NCI-H510A (cell line): ENCODE measurements at regions not wholly inside any gene's neighbourhood (a gene's known extent, or its start where the extent isn't known, plus 50 kb on each side); places are given as distances from the start of the nearest gene placed in this dataset.
A peak's percentile ranks its signal among the peaks of the same experiment; 100 is the strongest.

Experiments used
- DNase-seq: peaks from one replicate; lab custom pipeline; 2025; lab: John Stamatoyannopoulos, UW

- no peak for DNase-seq
These were observed 455.6 kb upstream of the TMPO start for GRCh38 chr12:98059659-98060343.

- no peak for DNase-seq
These were observed 455.0 kb upstream of the TMPO start for GRCh38 chr12:98060411-98060810.

- DNase-seq = no peak
These were observed 452.7 kb upstream of the TMPO start for GRCh38 chr12:98062464-98063245.

- DNase-seq = no peak
These were observed 450.9 kb upstream of the TMPO start for GRCh38 chr12:98064501-98064900.

GRCh38 chr12:98067795-98068194 is 447.6 kb upstream of the TMPO start:
- no peak for DNase-seq

- DNase-seq = no peak
These were observed 441.8 kb upstream of the TMPO start for GRCh38 chr12:98073610-98074009.

GRCh38 chr12:98074286-98074685 is 441.1 kb upstream of the TMPO start:
- DNase-seq = no peak

- DNase-seq = no peak
These were observed 431.0 kb upstream of the TMPO start for GRCh38 chr12:98084391-98084790.

GRCh38 chr12:98085046-98085755 is 430.2 kb upstream of the TMPO start:
- peak; percentile 26 for DNase-seq

GRCh38 chr12:98090731-98091130 is 424.7 kb upstream of the TMPO start:
- no peak for DNase-seq

GRCh38 chr12:98096436-98096835 is 419.0 kb upstream of the TMPO start:
- no peak for DNase-seq

- DNase-seq = no peak
These were observed 409.2 kb upstream of the TMPO start for GRCh38 chr12:98106031-98106683.

GRCh38 chr12:98109266-98109665 is 406.1 kb upstream of the TMPO start:
- no peak for DNase-seq

- DNase-seq = no peak
These were observed 404.9 kb upstream of the TMPO start for GRCh38 chr12:98110536-98110935.

- no peak for DNase-seq
These were observed 401.8 kb upstream of the TMPO start for GRCh38 chr12:98113548-98113947.

- DNase-seq = peak; percentile 16
These were observed 393.4 kb upstream of the TMPO start for GRCh38 chr12:98121963-98122362.

- DNase-seq = no peak
These were observed 392.3 kb upstream of the TMPO start for GRCh38 chr12:98123021-98123461.

- peak; percentile 38 for DNase-seq
These were observed 388.6 kb upstream of the TMPO start for GRCh38 chr12:98126637-98127335.

- DNase-seq = no peak
These were observed 388.1 kb upstream of the TMPO start for GRCh38 chr12:98127336-98127679.

GRCh38 chr12:98127854-98128253 is 387.5 kb upstream of the TMPO start:
- DNase-seq = no peak

- DNase-seq = no peak
These were observed 378.8 kb upstream of the TMPO start for GRCh38 chr12:98136544-98136943.

- peak; percentile 19 for DNase-seq
These were observed 378.1 kb upstream of the TMPO start for GRCh38 chr12:98137278-98137677.
